ENCODE measurements at regions not wholly inside any gene's neighbourhood (a gene's known extent, or its start where the extent isn't known, plus 50 kb on each side); places are given as distances from the start of the nearest gene placed in this dataset.

- TF ChIP-seq EZH2 (IDR thresholded peaks at IDR 0.05), result no peak
- TF ChIP-seq, protein P1, sequence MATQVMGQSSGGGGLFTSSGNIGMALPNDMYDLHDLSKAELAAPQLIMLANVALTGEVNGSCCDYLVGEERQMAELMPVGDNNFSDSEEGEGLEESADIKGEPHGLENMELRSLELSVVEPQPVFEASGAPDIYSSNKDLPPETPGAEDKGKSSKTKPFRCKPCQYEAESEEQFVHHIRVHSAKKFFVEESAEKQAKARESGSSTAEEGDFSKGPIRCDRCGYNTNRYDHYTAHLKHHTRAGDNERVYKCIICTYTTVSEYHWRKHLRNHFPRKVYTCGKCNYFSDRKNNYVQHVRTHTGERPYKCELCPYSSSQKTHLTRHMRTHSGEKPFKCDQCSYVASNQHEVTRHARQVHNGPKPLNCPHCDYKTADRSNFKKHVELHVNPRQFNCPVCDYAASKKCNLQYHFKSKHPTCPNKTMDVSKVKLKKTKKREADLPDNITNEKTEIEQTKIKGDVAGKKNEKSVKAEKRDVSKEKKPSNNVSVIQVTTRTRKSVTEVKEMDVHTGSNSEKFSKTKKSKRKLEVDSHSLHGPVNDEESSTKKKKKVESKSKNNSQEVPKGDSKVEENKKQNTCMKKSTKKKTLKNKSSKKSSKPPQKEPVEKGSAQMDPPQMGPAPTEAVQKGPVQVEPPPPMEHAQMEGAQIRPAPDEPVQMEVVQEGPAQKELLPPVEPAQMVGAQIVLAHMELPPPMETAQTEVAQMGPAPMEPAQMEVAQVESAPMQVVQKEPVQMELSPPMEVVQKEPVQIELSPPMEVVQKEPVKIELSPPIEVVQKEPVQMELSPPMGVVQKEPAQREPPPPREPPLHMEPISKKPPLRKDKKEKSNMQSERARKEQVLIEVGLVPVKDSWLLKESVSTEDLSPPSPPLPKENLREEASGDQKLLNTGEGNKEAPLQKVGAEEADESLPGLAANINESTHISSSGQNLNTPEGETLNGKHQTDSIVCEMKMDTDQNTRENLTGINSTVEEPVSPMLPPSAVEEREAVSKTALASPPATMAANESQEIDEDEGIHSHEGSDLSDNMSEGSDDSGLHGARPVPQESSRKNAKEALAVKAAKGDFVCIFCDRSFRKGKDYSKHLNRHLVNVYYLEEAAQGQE (IDR thresholded peaks at IDR 0.05; ENCODE audit: low read depth), result no peak
- TF ChIP-seq, protein P2, sequence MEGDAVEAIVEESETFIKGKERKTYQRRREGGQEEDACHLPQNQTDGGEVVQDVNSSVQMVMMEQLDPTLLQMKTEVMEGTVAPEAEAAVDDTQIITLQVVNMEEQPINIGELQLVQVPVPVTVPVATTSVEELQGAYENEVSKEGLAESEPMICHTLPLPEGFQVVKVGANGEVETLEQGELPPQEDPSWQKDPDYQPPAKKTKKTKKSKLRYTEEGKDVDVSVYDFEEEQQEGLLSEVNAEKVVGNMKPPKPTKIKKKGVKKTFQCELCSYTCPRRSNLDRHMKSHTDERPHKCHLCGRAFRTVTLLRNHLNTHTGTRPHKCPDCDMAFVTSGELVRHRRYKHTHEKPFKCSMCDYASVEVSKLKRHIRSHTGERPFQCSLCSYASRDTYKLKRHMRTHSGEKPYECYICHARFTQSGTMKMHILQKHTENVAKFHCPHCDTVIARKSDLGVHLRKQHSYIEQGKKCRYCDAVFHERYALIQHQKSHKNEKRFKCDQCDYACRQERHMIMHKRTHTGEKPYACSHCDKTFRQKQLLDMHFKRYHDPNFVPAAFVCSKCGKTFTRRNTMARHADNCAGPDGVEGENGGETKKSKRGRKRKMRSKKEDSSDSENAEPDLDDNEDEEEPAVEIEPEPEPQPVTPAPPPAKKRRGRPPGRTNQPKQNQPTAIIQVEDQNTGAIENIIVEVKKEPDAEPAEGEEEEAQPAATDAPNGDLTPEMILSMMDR (IDR thresholded peaks at IDR 0.05 in 2 of 3, conservative IDR thresholded peaks at IDR 0.05 in 1 of 3; ENCODE audit: borderline replicate concordance in 1 of 3, insufficient read depth in 1 of 3, low read depth in 2 of 3, low read length in 2 of 3), result no peak
- no peak for TF ChIP-seq POLR2AphosphoS5 (IDR thresholded peaks at IDR 0.05; ENCODE audit: low read depth, low read length)
- no peak for TF ChIP-seq ZFX (IDR thresholded peaks at IDR 0.05)
Observed at GRCh38 chr1:147413110-147413605, 128.1 kb upstream of the BCL9 start.
